Neutrophil (primary cell): ENCODE measurements at regions not wholly inside any gene's neighbourhood (a gene's known extent, or its start where the extent isn't known, plus 50 kb on each side); places are given as distances from the start of the nearest gene placed in this dataset.

Source experiments
- H3K27ac ChIP-seq: fragments of 200-600 bp; sonication (generic); 2 replicates; pipeline ENCODE4 v1.5.1; 2016; ENCODE audit warnings: mild to moderate bottlenecking, moderate library complexity
- H3K27me3 ChIP-seq: fragments of 200-600 bp; sonication (generic); 2 replicates; pipeline ENCODE4 v1.6.0; 2016; ENCODE audit warnings: mild to moderate bottlenecking
- H3K36me3 ChIP-seq: fragments of 200-600 bp; sonication (generic); 2 replicates; pipeline ENCODE4 v1.5.1; 2017
- H3K4me1 ChIP-seq, 2 experiments: fragments of 200-600 bp in 1 of 2; sonication (generic) in 1 of 2; 1 replicate in 1 of 2; 2 replicates in 1 of 2; pipeline versions ENCODE4 v1.5.1 to v1.6.1; 2013 to 2016; ENCODE audit warnings: low read depth in 1 of 2, low read length in 1 of 2, mild to moderate bottlenecking in 1 of 2, moderate library complexity in 1 of 2; ENCODE audit not compliant: control insufficient read depth in 1 of 2, insufficient read depth in 1 of 2
- H3K4me3 ChIP-seq, 2 experiments: fragments of 200-600 bp in 1 of 2; sonication (generic) in 1 of 2; 1 replicate in 1 of 2; 2 replicates in 1 of 2; pipeline ENCODE4 v1.5.1; 2013 to 2016; ENCODE audit warnings: low read depth in 1 of 2, low read length in 1 of 2, mild to moderate bottlenecking in 1 of 2, moderate library complexity in 1 of 2
- H3K9me3 ChIP-seq: fragments of 200-600 bp; sonication (generic); 2 replicates; pipeline ENCODE4 v1.5.1; 2016
- CTCF ChIP-seq: fragments of 200-600 bp; sonication (generic); IDR thresholded peaks from 2 replicates; pipeline ENCODE4 v1.5.1; 2016; ENCODE audit warnings: antibody characterized with exemption

- no peak overlapping the region for H3K27ac ChIP-seq
- peaks cover 4% of the 10 kb centered on the region for H3K9me3 ChIP-seq
- no peaks in the 10 kb centered on the region for H3K27me3 ChIP-seq
- no peaks in the 10 kb centered on the region for H3K4me1 ChIP-seq
- TF ChIP-seq CTCF: no peak
- no peak overlapping the region for H3K4me3 ChIP-seq
- no peaks in the 10 kb centered on the region for H3K36me3 ChIP-seq
Observed at GRCh38 chr1:193333166-193333565, 146.8 kb upstream of the B3GALT2 start.

GRCh38 chr1:193326296-193326695 lies 139.9 kb upstream of the B3GALT2 start:
- H3K4me1 ChIP-seq: no peaks in the 10 kb centered on the region
- no peaks in the 10 kb centered on the region for H3K27me3 ChIP-seq
- no peaks in the 10 kb centered on the region for H3K9me3 ChIP-seq
- H3K27ac ChIP-seq: no peak overlapping the region
- H3K36me3 ChIP-seq: no peaks in the 10 kb centered on the region
- TF ChIP-seq CTCF: no peak
- no peak overlapping the region for H3K4me3 ChIP-seq

- Histone ChIP-seq H3K4me1 (no peaks in the 10 kb centered on the region), H3K4me3 (no peak overlapping the region), H3K9me3 (no peaks in the 10 kb centered on the region), H3K36me3 (no peaks in the 10 kb centered on the region), H3K27me3 (no peaks in the 10 kb centered on the region), H3K27ac (no peak overlapping the region)
- TF ChIP-seq CTCF: no peak
Observed at GRCh38 chr1:193325771-193326170, 139.4 kb upstream of the B3GALT2 start.

GRCh38 chr1:193325042-193325441 lies 138.6 kb upstream of the B3GALT2 start:
- Histone ChIP-seq H3K9me3 (no peaks in the 10 kb centered on the region), H3K27me3 (no peaks in the 10 kb centered on the region), H3K36me3 (no peaks in the 10 kb centered on the region), H3K4me1 (no peaks in the 10 kb centered on the region), H3K4me3 (no peak overlapping the region), H3K27ac (no peak overlapping the region)
- no peak for TF ChIP-seq CTCF

GRCh38 chr1:193322211-193322610 lies 135.8 kb upstream of the B3GALT2 start:
- Histone ChIP-seq H3K4me3 (no peak overlapping the region), H3K27me3 (no peaks in the 10 kb centered on the region), H3K9me3 (no peaks in the 10 kb centered on the region), H3K36me3 (no peaks in the 10 kb centered on the region), H3K27ac (no peak overlapping the region), H3K4me1 (no peaks in the 10 kb centered on the region)
- no peak for TF ChIP-seq CTCF

- TF ChIP-seq CTCF: no peak
- Histone ChIP-seq H3K9me3 (no peaks in the 10 kb centered on the region), H3K27ac (no peak overlapping the region), H3K4me3 (no peak overlapping the region), H3K36me3 (no peaks in the 10 kb centered on the region), H3K27me3 (no peaks in the 10 kb centered on the region), H3K4me1 (no peaks in the 10 kb centered on the region)
Observed at GRCh38 chr1:193321242-193321840, 134.9 kb upstream of the B3GALT2 start.
